DND-41 (cell line): ENCODE measurements at regions not wholly inside any gene's neighbourhood (a gene's known extent, or its start where the extent isn't known, plus 50 kb on each side); places are given as distances from the start of the nearest gene placed in this dataset.
"Not testable (repeated sequence)": the region's sequence is repeated elsewhere in the genome, so short reads cannot be mapped to it uniquely, and the experiment has no call there.

Experiments
- ATAC-seq: fragments of 200-7000 bp; cut with Tn5 transposase; 3 replicates; pipeline ENCODE4 v1.9.1; 2021; ENCODE audit warnings: low read depth; ENCODE audit not compliant: insufficient read depth
- DNase-seq: peaks from one replicate; pipeline ENCODE4 v3.0.0-alpha.2; 2020
- H2AFZ ChIP-seq: 2 replicates; pipeline ENCODE4 v1.6.0; 2012; ENCODE audit warnings: low read depth, low read length
- H3K27ac ChIP-seq: 2 replicates; pipeline ENCODE4 v1.5.1; 2012; ENCODE audit warnings: low read length, inconsistent platforms
- H3K27me3 ChIP-seq: fragments of 200-600 bp; sonication (generic); 2 replicates; pipeline ENCODE4 v1.6.0; 2012; ENCODE audit warnings: low read length, mild to moderate bottlenecking, inconsistent platforms; ENCODE audit not compliant: insufficient read depth, poor library complexity
- H3K36me3 ChIP-seq: 2 replicates; pipeline ENCODE4 v1.5.1; 2012; ENCODE audit warnings: low read length, inconsistent platforms; ENCODE audit not compliant: insufficient read depth
- H3K4me1 ChIP-seq: 2 replicates; pipeline ENCODE4 v1.5.1; 2012; ENCODE audit warnings: mild to moderate bottlenecking, low read length; ENCODE audit not compliant: insufficient read depth
- H3K4me2 ChIP-seq: 2 replicates; pipeline ENCODE4 v1.6.0; 2012; ENCODE audit warnings: mild to moderate bottlenecking, moderate library complexity, low read length, inconsistent platforms; ENCODE audit not compliant: insufficient read depth
- H3K4me3 ChIP-seq, 2 experiments: fragments of 200-600 bp in 1 of 2; shearing (Covaris generic) in 1 of 2; 2 replicates each; pipeline ENCODE4 v1.5.1; 2012 to 2016; ENCODE audit warnings: inconsistent platforms in 2 of 2, low read length in 2 of 2, mild to moderate bottlenecking in 2 of 2, low read depth in 1 of 2, moderate library complexity in 1 of 2
- H3K79me2 ChIP-seq: 2 replicates; pipeline ENCODE4 v1.6.0; 2012; ENCODE audit warnings: low read length, inconsistent platforms; ENCODE audit not compliant: insufficient read depth
- H3K9ac ChIP-seq: 2 replicates; pipeline ENCODE4 v1.6.0; 2012; ENCODE audit warnings: low read depth, mild to moderate bottlenecking, inconsistent platforms, low read length, moderate library complexity
- H3K9me3 ChIP-seq: 2 replicates; pipeline ENCODE4 v1.5.1; 2012; ENCODE audit warnings: low read length, moderate library complexity, mild to moderate bottlenecking, inconsistent platforms; ENCODE audit not compliant: insufficient read depth, severe bottlenecking
- H4K20me1 ChIP-seq: 2 replicates; pipeline ENCODE4 v1.6.0; 2012; ENCODE audit warnings: low read length; ENCODE audit not compliant: insufficient read depth
- CTCF ChIP-seq: IDR thresholded peaks from 2 replicates; pipeline ENCODE4 v1.5.1; 2012; ENCODE audit warnings: borderline replicate concordance, low read length, moderate library complexity, mild to moderate bottlenecking; ENCODE audit not compliant: poor library complexity, severe bottlenecking; ENCODE audit errors: extremely low read depth
- EZH2 ChIP-seq: IDR thresholded peaks from 3 replicates; pipeline ENCODE4 v1.6.1; 2012; ENCODE audit warnings: borderline replicate concordance, low read depth, mild to moderate bottlenecking, moderate library complexity, low read length, inconsistent platforms; ENCODE audit not compliant: severe bottlenecking

GRCh38 chr6:132190097-132190814 is 211.0 kb downstream of the MOXD1 start:
- Histone ChIP-seq H3K36me3 (no peaks in the 10 kb centered on the region), H3K9ac (no peak overlapping the region), H3K27ac (no peak overlapping the region), H3K27me3 (no peaks in the 10 kb centered on the region), H3K4me1 (no peaks in the 10 kb centered on the region), H2AFZ (no peak overlapping the region), H3K9me3 (no peaks in the 10 kb centered on the region), H4K20me1 (no peaks in the 10 kb centered on the region), H3K4me2 (no peak overlapping the region), H3K4me3 (no peak overlapping the region), H3K79me2 (no peaks in the 10 kb centered on the region)
- no peak for TF ChIP-seq EZH2
- no peak for TF ChIP-seq CTCF
- no peak for DNase-seq
- no peak for ATAC-seq

DNA sequence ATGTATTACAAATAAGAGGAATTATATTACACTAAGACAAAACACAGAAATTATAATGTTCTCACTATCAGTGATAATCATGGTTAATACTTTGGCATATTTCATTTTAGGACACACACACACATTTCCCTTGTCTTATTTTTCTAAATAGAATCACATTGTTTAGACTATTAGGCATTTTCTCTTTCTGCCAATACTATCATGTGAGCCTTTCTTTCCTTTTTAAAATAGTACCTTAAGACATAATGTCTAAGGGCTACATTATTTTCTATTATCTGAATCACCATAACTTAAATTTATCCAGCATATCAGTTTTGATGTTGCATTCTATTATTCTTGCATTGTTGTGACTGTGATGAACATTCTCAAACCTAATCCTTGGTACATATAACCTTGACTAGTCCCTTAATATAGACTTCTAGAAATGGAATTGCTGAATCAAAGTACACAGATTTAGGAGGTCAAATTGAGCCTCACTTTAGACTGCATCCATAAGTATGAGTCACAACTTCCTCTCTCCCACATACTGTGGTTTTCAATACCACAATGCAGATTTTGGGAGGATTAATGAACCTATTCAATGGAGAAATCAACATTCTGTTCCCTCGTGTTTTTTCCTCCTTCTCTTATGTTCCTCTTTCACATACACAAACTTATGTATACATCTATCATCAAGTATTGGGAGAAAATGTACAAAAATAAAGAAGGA is 212.6 kb downstream of the MOXD1 start:
- H3K4me3 ChIP-seq = no peak overlapping the region
- no peak overlapping the region for H2AFZ ChIP-seq
- H3K9me3 ChIP-seq = no peaks in the 10 kb centered on the region
- DNase-seq = no peak
- H3K27ac ChIP-seq = no peak overlapping the region
- no peaks in the 10 kb centered on the region for H3K27me3 ChIP-seq
- H4K20me1 ChIP-seq = no peaks in the 10 kb centered on the region
- TF ChIP-seq CTCF (no peak), EZH2 (no peak)
- no peaks in the 10 kb centered on the region for H3K36me3 ChIP-seq
- H3K9ac ChIP-seq = no peak overlapping the region
- no peak overlapping the region for H3K4me2 ChIP-seq
- H3K79me2 ChIP-seq = no peaks in the 10 kb centered on the region
- ATAC-seq = no peak
- no peaks in the 10 kb centered on the region for H3K4me1 ChIP-seq

DNA sequence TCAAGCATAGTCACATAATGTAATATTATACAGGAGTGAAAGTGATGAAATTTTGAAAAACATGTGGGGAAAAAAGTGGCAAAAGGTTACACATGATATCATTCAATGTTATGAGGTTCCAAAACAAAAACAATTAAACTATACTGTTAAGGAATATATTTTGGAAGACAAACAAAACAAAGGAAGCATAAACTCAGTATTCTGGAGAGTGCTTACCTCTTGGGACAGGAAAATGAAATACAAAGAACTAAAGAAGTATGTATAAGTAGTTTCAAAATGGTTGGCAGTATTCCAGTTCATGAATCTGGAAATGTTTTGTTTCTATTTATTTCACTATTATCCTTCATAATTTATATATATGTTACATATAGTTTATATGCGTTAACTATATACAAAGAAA is 213.5 kb downstream of the MOXD1 start:
- no peaks in the 10 kb centered on the region for H3K9me3 ChIP-seq
- H3K27ac ChIP-seq = no peak overlapping the region
- no peaks in the 10 kb centered on the region for H3K27me3 ChIP-seq
- H3K4me1 ChIP-seq = no peaks in the 10 kb centered on the region
- no peak overlapping the region for H2AFZ ChIP-seq
- DNase-seq (no peak), ATAC-seq (no peak)
- no peaks in the 10 kb centered on the region for H3K79me2 ChIP-seq
- no peaks in the 10 kb centered on the region for H4K20me1 ChIP-seq
- TF ChIP-seq CTCF (no peak), EZH2 (no peak)
- H3K9ac ChIP-seq = no peak overlapping the region
- H3K4me2 ChIP-seq = no peak overlapping the region
- no peak overlapping the region for H3K4me3 ChIP-seq
- no peaks in the 10 kb centered on the region for H3K36me3 ChIP-seq

- H3K27ac ChIP-seq, H3K4me3 ChIP-seq, H3K9ac ChIP-seq, DNase-seq, H3K9me3 ChIP-seq, H3K4me1 ChIP-seq, H3K36me3 ChIP-seq, H4K20me1 ChIP-seq, ATAC-seq, H3K27me3 ChIP-seq, H2AFZ ChIP-seq, H3K4me2 ChIP-seq, H3K79me2 ChIP-seq: not testable (repeated sequence)
Measured at GRCh38 chr6:132184966-132185365, 216.3 kb downstream of the MOXD1 start.
